GM18502 (cell line): ENCODE measurements at regions not wholly inside any gene's neighbourhood (a gene's known extent, or its start where the extent isn't known, plus 50 kb on each side); places are given as distances from the start of the nearest gene placed in this dataset.

Experiments used
- ATAC-seq: cut with Tn5 transposase; IDR thresholded peaks from one replicate; pipeline ENCODE4 v1.9.1; 2021; ENCODE audit warnings: mild to moderate bottlenecking; ENCODE audit not compliant: unreplicated experiment, poor library complexity

DNA sequence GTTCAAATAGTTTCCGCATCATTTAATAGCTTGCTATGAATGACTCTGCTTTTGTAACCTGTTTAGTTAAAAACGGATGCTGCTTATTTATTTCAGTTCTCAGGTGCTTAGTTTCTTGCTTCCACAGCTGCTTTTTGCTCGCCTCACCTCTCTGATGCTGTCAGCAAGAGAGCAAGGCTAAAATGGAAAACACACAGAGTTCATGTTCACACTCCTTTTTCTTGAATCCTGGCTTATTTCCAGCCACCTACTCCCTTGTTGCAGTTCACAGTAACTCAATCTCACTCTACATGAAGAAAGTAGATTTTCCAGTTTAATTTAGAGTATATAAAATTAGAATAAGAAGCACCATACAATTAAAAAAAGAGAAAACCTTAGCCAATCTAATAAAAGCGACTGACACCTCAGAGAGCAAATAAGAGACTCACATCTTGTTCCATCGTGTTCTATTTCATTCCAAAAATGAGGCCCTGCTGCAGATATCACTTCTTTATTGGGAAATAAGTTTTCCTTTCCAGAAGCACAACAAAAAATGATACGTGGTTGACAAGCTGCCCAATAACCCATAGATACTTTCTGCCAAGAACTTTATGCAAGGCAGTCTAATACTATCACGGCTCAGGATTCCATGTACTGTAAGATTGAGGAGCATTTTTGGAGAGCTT is 326.1 kb upstream of the SLITRK1 start:
- no peak for ATAC-seq

DNA sequence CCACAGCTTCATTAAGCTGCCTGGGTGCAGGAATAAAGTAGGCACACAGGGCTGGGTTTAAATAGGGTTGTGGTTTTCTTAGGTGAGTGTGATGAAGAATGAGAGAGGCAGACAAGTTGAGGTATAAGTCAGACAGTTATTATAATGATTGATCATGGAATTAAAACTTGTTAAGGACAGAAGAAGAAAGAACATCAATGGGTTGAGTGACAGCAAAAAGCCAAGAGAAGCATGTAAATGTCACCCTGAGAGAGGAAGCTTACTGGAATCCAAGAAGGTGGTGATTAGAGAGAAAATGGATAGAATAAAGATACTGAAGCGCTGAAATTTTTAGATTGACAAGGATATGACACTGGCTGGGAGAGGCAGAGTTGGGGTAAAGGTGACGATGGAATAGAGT is 325.2 kb upstream of the SLITRK1 start:
- no peak for ATAC-seq

DNA sequence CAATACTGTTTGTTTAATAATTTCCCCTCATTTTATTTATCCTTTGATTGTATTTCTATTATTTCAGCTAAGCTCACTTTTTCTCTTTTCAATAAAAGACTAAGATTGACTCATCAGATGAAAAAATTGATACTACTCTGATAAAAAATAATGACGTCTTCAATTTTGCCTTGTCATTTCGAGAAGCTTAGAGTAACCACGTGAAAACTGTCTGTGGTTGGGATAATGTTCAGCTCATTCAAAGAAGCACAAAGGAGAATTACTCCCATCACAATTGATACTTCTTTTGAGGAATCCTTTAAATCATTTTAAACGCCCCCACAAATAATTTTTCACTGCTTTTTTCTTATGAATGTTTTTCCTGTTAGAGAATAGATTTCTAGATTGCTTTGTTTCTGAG is 318.7 kb upstream of the SLITRK1 start:
- no peak for ATAC-seq

DNA sequence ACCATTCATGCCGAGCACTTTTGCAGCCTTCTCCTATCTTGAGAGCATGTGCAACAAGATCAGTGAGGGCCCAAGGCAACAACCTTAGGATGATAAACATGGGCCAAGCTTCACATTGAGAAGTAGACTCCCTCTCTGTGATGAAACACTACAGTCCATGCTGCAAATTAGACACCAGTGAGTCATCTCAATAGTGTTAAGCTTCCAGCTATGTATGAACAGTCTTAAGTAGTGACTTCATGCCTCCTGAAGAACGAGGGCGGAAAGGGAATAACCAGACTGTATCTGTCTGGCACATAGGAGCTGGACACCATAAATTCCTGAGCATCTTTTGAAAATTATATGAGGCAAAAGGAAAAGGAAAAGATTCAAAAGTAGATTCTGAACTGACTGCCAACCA is 309.9 kb upstream of the SLITRK1 start:
- no peak for ATAC-seq

DNA sequence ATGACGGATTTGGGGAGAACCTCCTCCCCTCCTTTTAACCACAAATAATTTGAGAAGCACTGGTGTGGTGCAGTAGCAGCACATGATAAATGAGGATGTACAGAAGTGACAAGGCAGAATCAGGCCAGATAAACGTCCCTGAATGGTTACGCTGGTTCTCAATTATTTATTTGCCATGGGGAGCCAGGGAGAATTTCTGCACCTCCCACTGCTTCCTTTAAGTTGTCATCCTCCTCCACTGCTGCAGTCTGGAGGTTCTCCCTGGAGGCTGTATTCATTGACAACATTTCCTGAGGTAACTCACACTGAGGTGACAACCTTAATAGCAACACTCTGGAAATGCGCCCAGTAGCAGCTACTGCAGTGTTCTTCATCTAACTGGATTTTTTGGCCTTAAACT is 308.9 kb upstream of the SLITRK1 start:
- ATAC-seq: no peak

DNA sequence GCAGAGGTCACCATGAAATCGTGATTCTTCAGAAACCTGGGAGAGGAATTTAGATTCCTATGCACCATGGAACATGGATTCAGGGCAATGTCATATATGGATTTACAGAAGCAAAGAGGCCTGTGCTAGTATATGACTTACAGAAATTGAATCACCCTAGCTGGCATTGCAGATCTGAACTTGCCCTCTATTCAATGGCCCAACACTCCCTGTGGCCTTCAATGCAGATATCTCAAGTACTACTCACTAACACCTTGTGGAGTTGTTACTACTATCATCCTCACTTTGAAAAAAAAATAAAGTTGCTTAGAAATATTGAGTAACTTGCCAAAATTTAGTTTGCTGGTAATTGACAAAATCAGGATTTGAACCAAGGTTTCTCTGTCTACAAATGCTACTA is 305.4 kb upstream of the SLITRK1 start:
- no peak for ATAC-seq

DNA sequence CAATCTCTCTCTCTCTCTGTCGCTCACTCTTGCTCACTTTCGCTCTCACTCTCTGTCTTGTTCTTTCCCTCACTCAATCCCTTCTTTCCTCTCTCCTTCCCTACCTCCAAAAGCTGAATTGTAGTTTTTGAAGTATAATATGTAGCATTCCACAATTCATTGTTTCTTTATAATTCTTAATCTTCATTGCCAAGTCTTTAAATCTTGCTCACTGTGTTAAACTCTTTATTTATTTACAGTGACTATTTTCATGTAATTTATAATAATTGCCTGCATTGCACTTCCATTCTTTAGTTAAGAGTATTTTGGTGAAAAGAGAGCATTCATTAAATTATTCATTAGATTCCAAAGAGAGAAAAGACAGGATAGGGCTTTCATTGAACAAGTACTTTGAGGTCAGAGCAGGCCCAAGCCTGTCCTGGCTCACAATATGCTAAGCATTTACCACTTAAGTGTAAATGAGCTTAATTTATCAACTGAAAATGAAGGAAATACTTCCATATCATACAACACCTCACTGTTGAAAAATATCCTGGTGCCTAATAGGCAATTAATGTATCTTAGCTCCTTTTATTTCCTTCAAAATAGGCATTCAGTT is 257.4 kb upstream of the SLITRK1 start:
- ATAC-seq: no peak

DNA sequence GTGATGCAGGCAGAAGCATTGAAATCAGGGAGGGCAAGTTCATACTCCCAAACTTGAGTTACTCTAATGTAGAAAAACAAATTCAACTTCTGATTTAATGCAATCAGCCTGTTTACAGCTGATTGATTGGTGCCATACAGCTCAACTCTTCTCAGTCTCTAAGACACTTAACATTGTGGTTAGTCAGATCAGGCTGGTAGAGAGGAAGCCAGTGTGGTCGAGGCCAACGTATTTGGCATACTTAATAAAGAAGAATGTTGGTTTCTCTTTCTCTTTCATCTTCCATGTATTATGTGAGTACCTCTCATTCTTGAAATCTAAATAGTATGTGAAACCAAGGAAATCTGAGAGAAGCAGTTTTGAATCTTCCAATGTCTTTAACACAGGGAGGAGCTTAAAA is 255.0 kb upstream of the SLITRK1 start:
- ATAC-seq: peak; percentile 95

DNA sequence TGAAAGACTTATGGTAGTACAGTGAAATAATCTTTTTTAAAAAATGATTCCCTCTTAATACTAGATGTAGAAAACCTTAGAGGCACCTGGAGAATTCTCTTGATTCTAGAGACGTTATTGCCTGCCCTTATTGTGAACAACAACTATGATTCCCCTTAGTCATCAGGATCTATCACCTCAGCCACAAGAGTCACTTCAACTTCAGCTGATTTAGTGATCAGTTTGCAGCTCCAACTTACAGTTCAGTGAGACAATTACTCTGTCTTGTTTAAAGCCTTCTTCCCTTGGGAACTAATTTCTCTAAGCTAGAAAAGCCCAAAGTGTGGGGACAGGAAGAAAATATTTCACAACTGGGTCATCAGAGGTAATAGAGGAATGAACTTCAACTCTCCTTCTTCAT is 254.3 kb upstream of the SLITRK1 start:
- ATAC-seq: peak; percentile 26

DNA sequence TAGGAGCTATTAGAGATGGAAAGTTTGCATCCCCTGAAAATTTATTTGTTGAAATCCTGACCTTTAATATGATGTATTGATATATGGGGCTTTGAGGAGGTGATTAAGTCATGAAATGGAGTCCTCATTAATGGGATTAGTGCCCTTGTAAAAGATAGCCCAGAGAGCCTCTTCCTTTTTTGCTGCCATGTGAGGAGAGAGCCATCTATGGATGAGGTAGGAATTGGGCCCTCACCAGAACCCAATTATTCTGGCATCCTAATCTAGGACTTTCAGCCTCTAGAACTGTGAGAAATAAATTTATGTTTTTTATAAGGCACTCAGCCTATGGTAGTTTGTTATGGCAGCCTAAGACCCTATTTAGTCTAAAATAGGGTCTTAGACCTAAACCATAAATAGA is 250.2 kb upstream of the SLITRK1 start:
- no peak for ATAC-seq

DNA sequence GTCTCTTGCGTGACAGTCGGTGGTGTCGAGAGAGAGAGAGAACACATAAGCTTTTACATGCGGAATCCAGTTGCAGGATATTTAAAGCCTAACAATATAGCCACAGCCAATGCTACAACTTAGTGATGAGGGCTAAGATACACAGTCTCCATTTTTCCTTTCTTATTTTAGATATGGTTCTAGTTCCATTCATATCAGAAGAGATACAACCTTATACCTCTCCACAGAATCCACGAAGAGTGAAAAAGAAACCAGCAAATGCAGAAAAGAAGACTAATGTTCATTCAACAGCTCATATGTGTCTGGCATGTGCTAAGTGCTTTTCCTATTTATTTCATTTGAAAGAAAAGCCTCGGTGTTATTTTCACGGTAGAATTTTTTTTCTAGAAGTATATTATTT is 249.0 kb upstream of the SLITRK1 start:
- no peak for ATAC-seq

DNA sequence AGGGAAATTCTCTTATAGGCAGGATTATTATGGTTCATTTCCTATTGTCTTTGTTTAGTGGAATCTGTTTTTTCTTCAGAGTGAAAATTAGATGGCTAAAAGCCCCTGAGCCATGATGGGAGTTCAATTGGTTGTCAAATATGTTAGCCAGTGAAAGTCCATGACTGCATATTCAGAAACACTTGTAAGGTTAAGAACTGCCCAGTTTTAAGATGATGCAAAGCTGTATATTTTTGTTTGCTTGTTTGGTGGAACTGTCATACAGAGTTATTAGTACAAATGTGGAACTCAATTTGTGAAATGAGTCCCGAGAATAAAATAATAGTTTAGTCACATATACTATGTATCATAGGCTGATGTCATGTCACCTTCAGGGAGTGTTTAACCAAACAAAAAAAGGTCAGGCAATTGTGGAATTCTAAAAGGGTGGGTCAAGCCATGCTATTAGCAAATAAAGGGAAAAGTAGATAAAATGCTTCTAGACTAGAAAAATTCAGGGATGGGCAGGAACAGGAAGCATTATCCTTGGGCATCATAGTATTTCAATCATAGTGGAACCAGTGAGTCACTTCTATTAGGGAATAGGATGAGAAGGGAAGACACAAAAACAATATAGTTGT is 248.3 kb upstream of the SLITRK1 start:
- no peak for ATAC-seq

DNA sequence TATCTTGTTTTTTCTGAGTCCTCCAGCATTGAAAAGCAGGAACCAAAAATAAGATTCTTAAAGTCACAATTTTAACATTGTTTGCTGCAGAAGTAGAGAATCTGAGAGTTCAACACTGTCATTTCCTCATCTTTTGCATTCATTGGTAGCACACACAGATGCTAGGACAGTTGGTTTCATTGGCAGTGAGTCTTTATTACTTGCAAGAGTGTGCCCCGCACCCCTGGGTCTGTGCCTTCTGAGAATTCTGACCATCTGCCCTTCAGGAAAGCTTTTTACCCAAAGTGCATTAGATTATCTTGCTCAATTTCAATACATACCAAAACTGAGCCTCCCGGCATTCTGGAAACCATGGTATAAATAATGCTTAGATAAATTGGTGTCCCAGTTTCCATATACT is 247.7 kb upstream of the SLITRK1 start:
- no peak for ATAC-seq

DNA sequence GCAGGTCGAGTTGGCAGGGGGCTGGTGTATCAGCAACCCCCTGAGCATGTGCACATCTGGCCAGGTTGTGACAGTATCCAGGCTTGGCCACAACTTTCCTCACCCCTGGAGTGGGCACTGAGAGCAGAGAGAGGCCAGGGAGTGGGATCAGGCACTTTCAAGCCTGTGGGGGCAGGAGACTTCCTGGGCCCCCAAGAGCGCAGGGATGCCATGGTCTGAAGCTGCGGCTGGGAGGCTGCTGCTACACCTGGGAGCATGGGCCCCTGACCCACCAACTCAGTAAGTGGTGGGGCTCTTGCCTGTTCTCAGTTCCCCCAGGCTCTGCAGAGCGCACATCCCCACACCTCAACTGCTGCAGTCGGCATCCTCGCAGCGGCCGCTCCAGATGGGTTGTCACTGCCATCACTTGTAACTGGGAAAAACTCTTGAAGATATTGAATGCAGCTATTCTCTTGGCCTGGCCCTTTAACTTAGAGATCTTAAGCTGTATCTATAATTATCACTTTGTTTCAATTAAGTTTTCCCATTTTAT is 245.4 kb upstream of the SLITRK1 start:
- no peak for ATAC-seq

DNA sequence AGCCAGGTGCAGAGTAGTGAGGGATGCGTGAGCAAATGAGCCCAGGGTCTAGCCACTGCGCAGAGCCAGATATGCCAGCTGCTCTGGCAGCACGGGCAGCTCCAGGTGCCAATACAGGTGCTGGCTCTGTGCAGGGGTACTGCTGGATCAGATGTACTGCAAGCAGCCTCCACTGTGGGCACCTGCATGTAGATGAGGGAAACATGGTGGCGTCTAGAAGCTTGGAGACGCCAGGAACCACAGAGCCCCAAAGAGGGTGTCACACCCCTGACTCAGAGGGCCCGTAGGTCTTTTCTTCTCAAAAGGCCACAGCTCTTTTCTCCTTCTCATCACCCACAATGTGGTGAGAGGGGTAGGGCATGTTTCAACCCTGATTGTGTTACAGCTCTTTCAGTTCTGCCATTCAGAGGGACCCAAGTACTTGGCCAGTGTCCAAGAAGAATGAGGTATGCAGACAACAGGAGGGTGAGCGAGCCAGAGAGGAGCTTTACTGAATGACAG is 244.4 kb upstream of the SLITRK1 start:
- ATAC-seq: no peak

DNA sequence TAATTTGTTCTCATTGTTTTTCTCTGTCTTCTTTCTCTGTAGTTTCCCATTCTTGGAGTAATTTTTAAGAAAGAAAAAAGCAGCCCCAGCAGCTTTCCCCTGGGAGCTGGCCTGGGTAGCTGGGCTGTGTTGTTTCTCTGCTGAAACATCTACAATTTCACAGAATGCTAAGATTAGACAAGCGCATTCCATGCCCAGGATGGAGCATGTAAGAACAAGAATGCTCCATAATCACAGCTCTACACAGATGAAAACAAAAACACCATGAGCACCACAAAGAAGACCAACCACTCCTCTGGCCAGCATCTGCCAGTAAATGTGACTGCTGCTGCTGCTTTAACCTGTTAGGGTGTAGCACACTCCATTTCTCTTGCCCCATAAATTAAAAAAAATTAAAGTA is 239.2 kb upstream of the SLITRK1 start:
- no peak for ATAC-seq

DNA sequence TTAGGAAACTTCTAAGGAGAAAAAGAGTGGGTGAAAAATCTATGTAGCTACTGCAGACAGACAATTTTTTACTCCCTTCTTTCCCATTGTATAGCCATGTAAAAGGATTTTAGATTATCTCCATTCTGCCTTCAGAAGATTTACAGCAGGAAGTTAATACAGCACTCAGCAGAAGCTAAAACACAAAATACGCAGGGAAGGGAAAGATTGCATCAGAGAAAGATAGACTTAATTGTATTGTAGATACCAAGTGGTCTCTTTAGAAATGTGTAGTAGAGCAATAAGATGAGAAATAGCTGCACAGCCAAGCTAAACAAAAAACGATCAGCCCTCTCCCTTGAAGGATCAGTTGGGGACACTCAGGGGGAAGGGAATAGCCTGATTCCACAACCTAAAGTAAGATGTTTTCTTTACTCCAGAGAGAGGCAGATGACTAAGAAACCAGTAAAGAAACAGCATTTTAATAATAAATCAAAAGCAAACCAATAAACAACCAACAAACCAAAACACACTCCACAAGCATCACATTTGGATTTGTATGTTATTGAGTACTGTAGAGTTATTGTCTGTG is 236.7 kb upstream of the SLITRK1 start:
- ATAC-seq: no peak

DNA sequence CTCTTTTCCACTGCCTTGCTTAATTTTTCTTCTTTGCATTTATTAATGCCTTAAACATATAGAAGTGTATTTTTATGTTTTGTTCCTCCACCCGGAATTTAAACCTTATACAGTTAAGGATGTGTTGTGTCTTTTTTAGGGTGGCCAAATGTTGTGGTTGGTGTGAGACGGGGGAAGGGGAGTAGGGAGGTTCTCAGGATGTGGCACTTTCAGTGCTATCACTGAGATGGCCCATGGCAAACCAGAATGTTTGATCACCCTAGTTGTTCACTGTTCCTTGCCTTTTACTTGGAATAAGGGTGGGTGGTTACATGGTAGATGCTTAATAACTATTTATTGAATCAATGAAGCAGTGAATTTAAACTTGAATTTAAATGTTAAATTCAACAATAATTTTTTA is 216.0 kb upstream of the SLITRK1 start:
- no peak for ATAC-seq

DNA sequence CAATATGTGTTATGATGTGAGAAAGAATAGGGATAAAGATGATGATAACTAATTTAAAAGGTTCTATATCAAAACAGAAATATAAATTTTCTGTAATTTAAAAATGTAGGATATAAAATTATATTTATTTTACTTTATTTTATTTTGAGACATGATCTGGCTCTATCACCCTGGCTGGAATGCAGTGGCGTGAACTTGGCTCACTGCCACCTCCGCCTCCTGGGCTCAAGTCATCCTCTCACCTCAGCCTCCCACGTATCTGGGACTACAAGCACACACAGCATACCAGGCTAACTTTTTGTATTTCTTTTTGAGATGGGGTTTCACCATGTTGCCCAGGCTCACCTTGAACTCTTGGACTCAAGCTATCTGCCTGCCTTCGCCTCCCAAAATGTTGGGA is 214.9 kb upstream of the SLITRK1 start:
- ATAC-seq: no peak

DNA sequence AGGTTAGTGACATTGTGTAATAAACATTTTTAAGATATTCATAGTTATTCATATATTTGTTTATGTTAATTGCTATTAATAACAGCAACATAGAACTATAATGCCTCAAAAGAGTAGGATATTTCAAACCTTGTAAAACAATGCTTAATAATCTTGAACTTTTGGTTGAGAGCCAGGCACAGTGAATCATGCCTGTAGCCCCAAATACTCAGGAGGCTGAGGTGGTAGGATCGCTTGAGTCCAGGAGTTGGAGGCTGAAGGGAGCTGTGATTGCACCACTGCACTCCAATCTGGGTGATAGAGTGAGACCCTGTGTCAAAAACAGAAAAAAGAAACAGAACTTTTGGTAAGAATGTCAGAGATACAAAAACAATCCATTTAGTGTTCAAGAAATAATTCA is 213.9 kb upstream of the SLITRK1 start:
- no peak for ATAC-seq

DNA sequence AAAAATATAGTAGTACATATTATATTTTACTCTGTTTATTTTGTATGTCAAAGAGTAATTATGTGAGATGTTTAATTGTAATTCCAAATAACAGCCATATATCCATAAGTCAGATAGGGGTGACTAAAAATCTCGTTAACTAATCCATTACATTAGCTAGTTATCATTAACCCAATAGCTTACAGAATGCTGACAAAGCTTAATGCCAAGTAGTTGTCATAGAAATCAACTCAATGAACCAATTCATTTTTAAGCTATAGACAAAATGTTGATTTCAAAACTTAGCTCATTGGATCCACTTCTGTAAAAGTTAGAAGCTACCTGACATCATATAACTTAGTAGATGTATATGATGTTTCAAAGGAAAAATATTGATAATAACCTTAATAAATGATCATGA is 206.7 kb upstream of the SLITRK1 start:
- no peak for ATAC-seq

DNA sequence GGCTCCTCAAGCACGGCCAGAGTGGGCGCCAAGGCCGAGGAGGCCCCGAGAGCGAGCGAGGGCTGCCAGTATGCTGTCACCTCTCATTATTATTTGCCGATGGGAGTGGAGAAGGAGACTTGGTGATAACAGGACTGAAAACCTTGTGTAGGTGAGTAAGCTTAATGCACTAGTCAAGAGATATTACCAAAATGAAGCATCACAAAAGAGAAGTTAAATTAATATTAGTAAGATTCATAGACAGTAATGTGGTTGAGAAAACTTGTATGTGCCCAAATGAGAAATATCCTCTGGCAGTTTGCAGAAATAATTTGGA is 204.5 kb upstream of the SLITRK1 start:
- no peak for ATAC-seq
